HUES48 (cell line): ENCODE measurements at regions not wholly inside any gene's neighbourhood (a gene's known extent, or its start where the extent isn't known, plus 50 kb on each side); places are given as distances from the start of the nearest gene placed in this dataset.

ENCODE experiments used
- H3K27ac ChIP-seq: one replicate; pipeline ENCODE4 v1.7.0; 2013; ENCODE audit warnings: low read depth, low read length, inconsistent platforms
- H3K27me3 ChIP-seq: 2 replicates; pipeline ENCODE4 v1.6.1; 2013; ENCODE audit warnings: mild to moderate bottlenecking, low read length; ENCODE audit not compliant: control insufficient read depth, insufficient read depth
- H3K36me3 ChIP-seq: 2 replicates; pipeline ENCODE4 v1.6.1; 2013; ENCODE audit warnings: low read length; ENCODE audit not compliant: control insufficient read depth, insufficient read depth
- H3K4me1 ChIP-seq: 2 replicates; pipeline ENCODE4 v1.6.1; 2013; ENCODE audit warnings: mild to moderate bottlenecking, low read length; ENCODE audit not compliant: control insufficient read depth, insufficient read depth
- H3K4me3 ChIP-seq: 2 replicates; pipeline ENCODE4 v1.5.1; 2013; ENCODE audit warnings: mild to moderate bottlenecking, low read depth, low read length
- H3K9ac ChIP-seq: 2 replicates; pipeline ENCODE4 v1.6.1; 2013; ENCODE audit warnings: mild to moderate bottlenecking, low read depth, low read length, moderate library complexity
- H3K9me3 ChIP-seq: 2 replicates; pipeline ENCODE4 v1.6.1; 2013; ENCODE audit warnings: low read length; ENCODE audit not compliant: control insufficient read depth, insufficient read depth

GRCh38 chr3:84742915-84743425 is 215.8 kb upstream of the CADM2 start:
- Histone ChIP-seq H3K27ac (no peak overlapping the region), H3K9me3 (no peaks in the 10 kb centered on the region), H3K9ac (no peak overlapping the region), H3K4me1 (no peaks in the 10 kb centered on the region; the same call in 1 of the 2 replicates), H3K4me3 (no peak overlapping the region), H3K36me3 (no peaks in the 10 kb centered on the region), H3K27me3 (no peaks in the 10 kb centered on the region)

GRCh38 chr3:84744130-84744529 is 214.7 kb upstream of the CADM2 start:
- no peak overlapping the region for H3K9ac ChIP-seq
- H3K9me3 ChIP-seq, result no peaks in the 10 kb centered on the region
- no peaks in the 10 kb centered on the region for H3K27me3 ChIP-seq
- H3K36me3 ChIP-seq, result no peaks in the 10 kb centered on the region
- no peak overlapping the region for H3K4me3 ChIP-seq
- H3K27ac ChIP-seq, result no peak overlapping the region
- no peaks in the 10 kb centered on the region; the same call in 1 of the 2 replicates for H3K4me1 ChIP-seq

GRCh38 chr3:84755860-84756259 is 202.9 kb upstream of the CADM2 start:
- no peak overlapping the region for H3K27ac ChIP-seq
- H3K4me1 ChIP-seq, result no peaks in the 10 kb centered on the region
- peaks cover 3% of the 10 kb centered on the region; the same call in 1 of the 2 replicates for H3K9me3 ChIP-seq
- no peaks in the 10 kb centered on the region for H3K36me3 ChIP-seq
- no peak overlapping the region for H3K9ac ChIP-seq
- no peaks in the 10 kb centered on the region for H3K27me3 ChIP-seq
- H3K4me3 ChIP-seq, result no peak overlapping the region

GRCh38 chr3:84759361-84759760 is 199.4 kb upstream of the CADM2 start:
- Histone ChIP-seq H3K27me3 (no peaks in the 10 kb centered on the region), H3K9me3 (no peaks in the 10 kb centered on the region), H3K4me1 (no peaks in the 10 kb centered on the region), H3K9ac (no peak overlapping the region), H3K27ac (no peak overlapping the region), H3K36me3 (no peaks in the 10 kb centered on the region), H3K4me3 (no peak overlapping the region)

GRCh38 chr3:84772841-84773240 is 185.9 kb upstream of the CADM2 start:
- no peaks in the 10 kb centered on the region for H3K4me1 ChIP-seq
- H3K4me3 ChIP-seq, result no peak overlapping the region

GRCh38 chr3:84783281-84783680 is 175.5 kb upstream of the CADM2 start:
- Histone ChIP-seq H3K9me3 (no peaks in the 10 kb centered on the region), H3K9ac (no peak overlapping the region), H3K27me3 (no peaks in the 10 kb centered on the region), H3K27ac (no peak overlapping the region), H3K36me3 (no peaks in the 10 kb centered on the region), H3K4me3 (no peak overlapping the region), H3K4me1 (no peaks in the 10 kb centered on the region)

More at GRCh38 chr3:84772841-84773240, 185.9 kb upstream of the CADM2 start:
- H3K9ac ChIP-seq, result no peak overlapping the region
- no peaks in the 10 kb centered on the region for H3K27me3 ChIP-seq
- no peak overlapping the region for H3K27ac ChIP-seq
- no peaks in the 10 kb centered on the region for H3K36me3 ChIP-seq
- peaks cover 7% of the 10 kb centered on the region for H3K9me3 ChIP-seq

GRCh38 chr3:84789961-84790360 is 168.8 kb upstream of the CADM2 start:
- no peaks in the 10 kb centered on the region for H3K27me3 ChIP-seq
- no peak overlapping the region for H3K27ac ChIP-seq
- H3K36me3 ChIP-seq, result no peaks in the 10 kb centered on the region
- H3K9ac ChIP-seq, result no peak overlapping the region
- no peaks in the 10 kb centered on the region for H3K4me1 ChIP-seq
- no peaks in the 10 kb centered on the region for H3K9me3 ChIP-seq
- H3K4me3 ChIP-seq, result no peak overlapping the region

GRCh38 chr3:84806958-84807357 is 151.8 kb upstream of the CADM2 start:
- no peak overlapping the region for H3K4me3 ChIP-seq
- no peak overlapping the region for H3K27ac ChIP-seq
- peaks cover 6% of the 10 kb centered on the region; the same call in 1 of the 2 replicates for H3K4me1 ChIP-seq
- no peak overlapping the region for H3K9ac ChIP-seq
- H3K36me3 ChIP-seq, result no peaks in the 10 kb centered on the region
- H3K9me3 ChIP-seq, result no peaks in the 10 kb centered on the region
- H3K27me3 ChIP-seq, result no peaks in the 10 kb centered on the region

GRCh38 chr3:84820126-84820525 is 138.7 kb upstream of the CADM2 start:
- no peaks in the 10 kb centered on the region for H3K36me3 ChIP-seq
- H3K9ac ChIP-seq, result no peak overlapping the region
- no peaks in the 10 kb centered on the region for H3K27me3 ChIP-seq
- H3K9me3 ChIP-seq, result peaks cover 17% of the 10 kb centered on the region
- H3K27ac ChIP-seq, result no peak overlapping the region
- no peaks in the 10 kb centered on the region for H3K4me1 ChIP-seq
- no peak overlapping the region for H3K4me3 ChIP-seq

GRCh38 chr3:84820906-84821305 is 137.9 kb upstream of the CADM2 start:
- Histone ChIP-seq H3K27ac (no peak overlapping the region), H3K9ac (no peak overlapping the region), H3K4me1 (no peaks in the 10 kb centered on the region)

GRCh38 chr3:84825817-84826216 is 133.0 kb upstream of the CADM2 start:
- Histone ChIP-seq H3K36me3 (no peaks in the 10 kb centered on the region), H3K9me3 (no peaks in the 10 kb centered on the region), H3K27me3 (no peaks in the 10 kb centered on the region), H3K4me3 (no peak overlapping the region), H3K27ac (no peak overlapping the region), H3K4me1 (no peaks in the 10 kb centered on the region), H3K9ac (no peak overlapping the region)

More at GRCh38 chr3:84820906-84821305, 137.9 kb upstream of the CADM2 start:
- Histone ChIP-seq H3K4me3 (no peak overlapping the region), H3K9me3 (peaks cover 12% of the 10 kb centered on the region), H3K27me3 (no peaks in the 10 kb centered on the region), H3K36me3 (no peaks in the 10 kb centered on the region)
